GM18511 (cell line): ENCODE measurements at regions not wholly inside any gene's neighbourhood (a gene's known extent, or its start where the extent isn't known, plus 50 kb on each side); places are given as distances from the start of the nearest gene placed in this dataset.
"Not testable (repeated sequence)": the region's sequence is repeated elsewhere in the genome, so short reads cannot be mapped to it uniquely, and the experiment has no call there.

Experiments
- ATAC-seq: cut with Tn5 transposase; IDR thresholded peaks from one replicate; pipeline ENCODE4 v1.9.1; 2021; ENCODE audit warnings: mild to moderate bottlenecking, moderate library complexity; ENCODE audit not compliant: unreplicated experiment

- ATAC-seq: not testable (repeated sequence)
Observed at GRCh38 chr1:148211191-148211590, 59.1 kb upstream of the NBPF11 start.

- ATAC-seq: not testable (repeated sequence)
Observed at GRCh38 chr1:148210624-148211023, 58.5 kb upstream of the NBPF11 start.

DNA sequence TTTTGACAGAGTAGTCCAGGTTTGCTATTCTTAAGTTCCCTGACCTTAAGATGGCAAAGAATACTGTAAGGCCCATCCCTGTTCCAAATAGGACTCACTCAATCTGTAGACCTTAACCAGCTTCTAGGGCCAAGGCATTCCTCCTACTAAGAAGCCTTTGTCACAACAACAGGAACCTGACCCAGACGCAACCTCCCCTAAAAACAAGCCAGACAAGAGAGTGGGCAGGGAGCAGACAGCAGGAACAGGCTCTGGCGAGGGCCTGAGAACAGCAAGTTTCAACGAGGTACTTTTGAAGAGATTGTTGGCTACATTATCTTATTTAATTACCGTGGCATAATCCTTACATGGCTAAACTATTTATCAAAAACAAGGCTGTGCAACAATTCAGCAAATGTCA lies 58.1 kb upstream of the NBPF11 start:
- ATAC-seq: not testable (repeated sequence)

DNA sequence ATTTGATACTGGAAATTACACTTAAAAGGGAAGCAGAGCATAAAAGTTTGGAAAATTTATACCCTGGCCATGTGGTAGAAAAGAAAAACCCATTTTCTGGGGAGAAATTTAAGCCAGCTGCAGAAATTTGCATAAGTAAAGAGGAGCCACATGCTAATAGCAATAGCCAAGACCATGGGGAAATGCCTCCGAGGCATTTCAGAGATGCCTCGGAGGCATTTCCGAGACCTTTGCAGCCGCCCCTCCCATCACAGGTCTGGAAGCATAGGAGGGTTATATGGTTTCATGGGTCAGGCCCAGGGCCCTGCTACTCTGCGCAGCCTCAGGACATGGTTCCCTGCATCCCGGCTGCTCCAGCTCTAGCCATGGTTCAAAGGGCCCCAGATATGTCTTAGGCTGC lies 49.9 kb upstream of the NBPF11 start:
- not testable (repeated sequence) for ATAC-seq
